Amniotic stem cell (primary cell): ENCODE measurements at regions not wholly inside any gene's neighbourhood (a gene's known extent, or its start where the extent isn't known, plus 50 kb on each side); places are given as distances from the start of the nearest gene placed in this dataset.

Source experiments
- DNase-seq: peaks from one replicate; lab custom pipeline; 2025; lab: John Stamatoyannopoulos, UW

DNA sequence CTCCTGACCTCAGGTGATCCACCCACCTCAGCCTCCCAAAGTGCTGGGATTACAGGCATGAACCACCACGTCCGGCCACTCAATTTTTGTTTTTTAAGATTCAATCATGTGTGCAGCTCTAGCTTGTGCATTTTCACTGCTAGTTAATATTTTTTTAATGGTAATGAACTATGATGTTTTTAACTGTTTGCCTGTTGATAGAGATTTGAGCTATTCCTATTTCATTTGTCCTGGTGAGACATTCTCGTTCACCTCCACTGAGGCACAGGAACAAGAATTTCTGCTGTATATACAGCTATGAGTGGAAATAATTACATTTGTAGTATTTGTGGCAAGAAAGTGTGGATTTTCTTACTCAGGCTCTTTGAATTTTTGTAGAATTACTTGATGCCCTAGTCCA lies 137.7 kb upstream of the MYOCD start:
- no peak for DNase-seq

DNA sequence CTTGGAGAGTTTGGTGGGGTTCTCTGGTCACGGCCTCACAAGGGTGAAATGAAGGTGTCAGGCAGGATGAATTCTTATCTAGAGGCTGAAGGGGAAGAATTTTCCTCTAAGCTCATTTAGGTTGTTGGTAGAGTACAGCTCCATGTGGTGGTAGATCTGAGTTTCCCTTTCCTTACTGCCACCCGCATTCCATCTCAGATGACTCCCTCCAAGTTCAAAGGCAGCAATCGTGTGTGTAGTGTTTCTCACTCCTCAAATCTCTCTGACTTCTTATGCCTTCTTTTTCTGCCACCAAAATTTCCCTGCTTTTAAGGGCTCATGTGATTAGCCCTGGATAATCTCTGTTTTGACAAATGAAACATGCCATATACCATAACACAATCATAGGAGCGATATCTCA lies 135.5 kb upstream of the MYOCD start:
- no peak for DNase-seq

DNA sequence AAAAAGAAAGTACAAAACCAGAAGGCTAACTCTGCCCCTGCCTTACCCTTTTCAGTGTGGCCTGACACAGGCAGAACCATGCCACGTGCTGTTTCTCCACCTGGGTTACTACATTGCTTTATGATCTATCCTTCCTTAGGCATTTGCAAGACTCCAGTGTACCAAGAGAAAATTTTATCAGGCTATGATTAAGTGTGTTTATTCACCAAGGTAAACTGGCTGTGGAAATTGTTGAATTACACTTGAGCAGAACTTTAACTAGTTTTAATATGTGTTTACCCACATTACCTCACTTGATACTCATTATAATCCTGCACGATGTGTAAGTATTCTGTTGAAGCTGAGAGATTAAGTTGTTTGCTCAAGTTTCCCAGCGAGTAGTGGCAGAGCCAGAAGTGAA lies 129.7 kb upstream of the MYOCD start:
- DNase-seq: no peak

DNA sequence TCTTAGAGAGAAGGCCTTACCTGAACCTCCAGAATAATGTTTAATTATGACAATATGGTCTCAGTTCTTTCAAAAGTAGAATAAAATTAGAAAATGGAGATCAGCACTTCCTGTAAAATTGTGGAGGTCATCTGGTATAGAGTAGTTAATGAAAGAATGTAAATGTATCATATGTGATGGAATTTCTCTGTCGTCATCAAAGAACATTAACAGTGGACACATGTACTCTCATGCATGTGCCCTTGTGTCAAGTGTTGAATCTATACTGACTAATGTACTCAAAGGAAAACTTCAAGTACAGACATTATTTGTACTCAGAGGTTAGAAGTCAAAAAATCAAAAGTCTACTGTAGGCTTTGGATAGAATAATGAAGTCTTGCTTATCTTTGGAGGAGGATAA lies 129.2 kb upstream of the MYOCD start:
- DNase-seq: no peak

DNA sequence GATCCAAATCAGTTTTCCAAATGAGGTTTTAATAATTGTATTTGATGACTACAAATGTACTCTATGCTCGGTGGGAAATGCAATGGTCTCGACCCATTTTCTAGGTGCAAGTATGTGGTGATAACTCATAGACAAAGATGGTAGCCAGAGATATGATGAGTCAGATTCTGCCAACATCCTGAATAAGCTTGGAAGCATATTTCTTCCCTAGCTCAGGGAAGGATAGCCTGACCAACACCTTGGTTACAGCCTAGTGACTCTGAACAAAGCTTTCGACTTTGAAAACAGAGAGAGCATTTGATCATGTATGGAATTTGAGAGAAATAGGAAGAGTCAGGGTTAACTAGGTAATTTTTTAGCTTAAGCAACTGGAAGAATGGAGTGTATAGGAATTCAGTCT lies 128.3 kb upstream of the MYOCD start:
- no peak for DNase-seq

DNA sequence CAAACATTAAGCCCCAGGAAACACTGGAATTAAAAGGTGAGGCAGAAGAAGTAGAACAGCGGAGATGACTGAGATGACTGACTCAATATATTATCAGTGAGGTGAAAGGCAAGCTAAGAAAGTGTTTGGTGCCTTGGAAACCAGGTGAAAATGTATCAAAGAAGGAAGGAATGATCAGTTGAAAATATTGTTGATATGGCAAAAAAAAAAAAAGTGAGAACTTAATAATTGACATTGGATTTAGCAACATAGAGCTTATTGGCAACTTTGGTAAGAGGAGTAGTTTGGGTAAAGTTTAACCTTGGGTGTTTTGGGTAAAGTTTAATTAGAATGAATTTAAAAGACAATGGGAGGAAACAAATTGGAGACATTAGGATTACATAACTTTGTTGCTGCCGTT lies 127.7 kb upstream of the MYOCD start:
- no peak for DNase-seq

DNA sequence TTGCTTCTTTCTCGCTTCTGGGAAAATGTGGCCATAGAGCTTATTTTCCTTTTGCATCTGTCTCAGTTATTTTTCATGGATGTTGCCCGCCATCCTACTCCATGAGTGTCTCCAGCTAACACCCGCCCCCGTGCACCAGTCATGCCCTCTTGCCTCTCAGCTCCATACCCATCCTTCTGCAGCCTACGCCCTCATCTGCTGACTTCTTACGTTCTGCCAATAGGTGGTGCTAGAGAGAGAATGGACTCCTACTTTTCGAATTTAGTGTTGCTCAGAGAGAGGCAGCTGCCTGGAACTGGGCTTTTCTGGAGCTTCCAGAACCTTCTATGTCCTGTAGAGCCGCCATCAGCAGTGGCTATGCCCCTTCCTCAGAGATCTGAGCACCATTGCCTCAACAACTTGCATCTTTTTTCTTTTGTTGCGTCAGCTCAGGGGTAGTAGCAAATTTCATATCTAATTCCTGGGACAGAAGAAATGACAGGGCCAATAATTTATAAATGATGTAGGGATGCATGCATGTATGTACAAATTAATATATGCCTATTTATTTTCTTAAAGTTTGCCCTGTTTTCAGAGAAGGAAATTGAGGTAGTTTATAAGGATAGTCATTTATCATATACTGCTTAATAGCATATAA lies 119.7 kb upstream of the MYOCD start:
- DNase-seq: peak; percentile 21

DNA sequence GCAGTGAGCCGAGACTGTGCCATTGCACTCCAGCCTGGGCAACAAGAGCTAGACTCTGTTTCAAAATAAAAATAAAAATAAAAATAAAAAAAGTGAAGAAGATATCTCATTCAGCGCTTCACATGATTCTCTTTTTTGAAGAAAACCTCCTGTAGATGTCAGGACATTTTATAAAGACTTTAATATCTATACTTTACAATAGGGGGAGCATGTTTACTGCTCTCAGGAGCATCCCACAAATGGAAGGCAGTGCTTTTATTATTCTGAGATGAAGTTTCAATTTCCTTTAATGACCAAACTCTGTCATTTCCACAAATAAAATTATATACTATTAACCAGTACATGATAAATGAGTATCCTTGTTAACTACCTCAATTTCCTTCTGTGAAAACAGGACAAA lies 118.7 kb upstream of the MYOCD start:
- DNase-seq: no peak

DNA sequence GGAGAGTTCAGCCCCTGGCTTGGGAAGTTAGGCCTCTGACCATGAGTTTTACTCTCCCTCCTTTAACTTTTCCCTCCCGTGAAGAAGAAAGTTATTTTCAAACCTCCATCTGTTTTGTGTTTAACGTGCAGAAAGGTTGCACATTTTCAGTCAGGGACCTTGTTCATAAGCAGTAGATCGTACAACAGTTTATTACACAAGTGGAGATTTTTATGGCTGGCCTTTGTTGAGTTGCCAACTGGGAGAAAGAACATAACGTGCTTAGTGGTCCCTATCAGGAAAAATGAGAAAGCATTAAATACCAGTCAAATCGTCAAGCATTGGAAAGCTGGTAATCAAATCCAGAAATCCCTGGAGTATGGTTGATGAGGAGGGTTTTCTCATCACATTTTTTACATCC lies 117.9 kb upstream of the MYOCD start:
- DNase-seq: no peak

DNA sequence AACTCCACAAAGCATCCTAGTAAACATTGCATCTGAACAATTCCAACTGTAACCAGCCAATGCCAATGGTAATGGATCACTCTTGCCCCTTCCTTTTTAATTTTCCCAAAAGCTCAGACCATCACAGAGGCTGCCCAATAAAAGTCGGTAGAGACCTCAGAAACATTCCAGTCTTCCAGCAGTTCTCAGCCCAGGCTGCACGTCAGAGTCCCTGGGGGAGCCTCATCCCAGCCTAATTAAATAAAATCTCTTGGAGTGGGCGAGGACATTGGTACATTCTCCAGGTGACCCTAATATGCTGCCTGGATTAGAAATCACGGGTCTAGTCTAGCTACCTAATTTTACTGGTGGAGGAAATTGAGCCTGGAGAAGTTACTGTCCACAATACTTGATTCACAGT lies 117.1 kb upstream of the MYOCD start:
- DNase-seq: no peak

DNA sequence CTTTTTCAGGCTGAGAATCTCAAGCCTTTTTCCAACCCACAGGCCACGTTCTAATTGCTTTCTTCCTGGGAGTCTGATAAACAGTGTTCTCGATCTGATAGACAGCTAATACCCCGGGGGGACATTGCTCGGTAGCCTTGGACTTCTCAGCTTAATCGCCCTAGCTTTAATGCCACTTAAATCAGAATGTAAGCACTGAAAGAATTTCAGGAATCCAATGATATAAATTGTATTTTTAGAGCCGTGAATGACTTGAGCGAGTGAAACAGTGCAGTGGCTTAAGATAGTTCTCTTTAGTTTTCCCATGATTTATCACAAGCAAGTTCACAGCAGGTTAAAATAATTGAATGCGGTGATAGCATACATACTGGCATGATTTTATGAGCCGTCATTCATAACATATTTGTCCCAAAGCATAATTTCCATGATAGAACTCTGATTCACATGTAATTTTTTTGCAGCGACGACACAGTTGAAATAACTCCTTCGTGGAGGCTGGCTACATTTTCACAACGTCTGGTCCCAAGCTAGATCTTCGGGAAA lies 116.1 kb upstream of the MYOCD start:
- DNase-seq: peak; percentile 61

DNA sequence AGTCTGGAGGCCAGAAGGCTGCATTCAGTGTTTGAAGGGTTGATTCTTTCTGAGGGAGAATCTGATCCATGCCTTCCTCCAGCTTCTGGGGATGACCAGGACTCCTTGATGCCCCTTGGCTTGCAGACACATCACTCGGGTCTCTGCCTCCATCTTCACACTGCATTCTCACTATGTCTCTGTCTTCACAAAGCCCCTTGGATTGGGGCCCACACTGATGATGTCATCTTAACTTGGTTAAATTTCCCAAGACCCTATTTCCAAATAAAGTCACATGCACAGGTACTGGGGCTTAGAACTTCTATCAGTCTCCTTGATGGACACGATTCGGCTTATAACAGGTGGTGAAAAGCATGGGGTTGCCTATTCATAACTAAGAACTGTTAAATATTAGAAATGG lies 112.1 kb upstream of the MYOCD start:
- DNase-seq: no peak

DNA sequence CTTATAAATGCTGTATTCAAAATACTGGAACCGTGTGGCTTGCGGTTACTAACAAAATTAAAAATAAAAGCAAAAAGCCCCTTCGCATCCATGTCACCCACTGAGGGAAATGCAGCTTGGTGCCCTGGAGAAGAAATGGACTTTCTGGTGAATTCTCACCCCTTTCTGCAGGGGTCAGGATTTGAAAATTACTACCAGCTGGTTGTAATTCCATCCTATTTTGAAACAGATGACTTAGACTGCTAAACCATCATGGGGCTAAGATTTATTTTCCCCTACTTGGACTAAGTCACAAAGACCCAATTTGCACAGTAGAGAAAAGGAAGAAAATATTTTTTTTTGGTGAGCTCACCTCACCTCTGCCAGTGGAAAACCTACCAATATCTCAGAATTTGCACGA lies 111.4 kb upstream of the MYOCD start:
- no peak for DNase-seq

DNA sequence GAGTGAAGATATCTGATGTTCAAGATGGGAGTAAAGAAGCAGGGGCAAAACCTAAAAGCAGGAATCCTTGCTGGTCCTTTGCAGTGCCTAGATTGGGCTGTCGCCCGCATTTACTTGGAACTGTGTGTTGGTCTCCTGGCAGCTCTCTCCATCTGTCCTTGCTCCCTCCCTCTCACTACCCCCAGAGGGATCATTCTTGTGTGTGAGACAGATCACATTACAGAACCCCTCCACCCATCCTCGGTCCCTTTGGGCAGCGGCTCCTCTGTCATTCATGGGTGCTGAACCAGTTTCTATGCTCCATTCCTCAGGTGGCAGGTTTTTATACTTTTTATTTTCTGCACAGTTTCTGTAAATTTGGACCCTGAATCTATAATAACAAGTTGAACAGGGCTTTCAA lies 99.4 kb upstream of the MYOCD start:
- DNase-seq: no peak

DNA sequence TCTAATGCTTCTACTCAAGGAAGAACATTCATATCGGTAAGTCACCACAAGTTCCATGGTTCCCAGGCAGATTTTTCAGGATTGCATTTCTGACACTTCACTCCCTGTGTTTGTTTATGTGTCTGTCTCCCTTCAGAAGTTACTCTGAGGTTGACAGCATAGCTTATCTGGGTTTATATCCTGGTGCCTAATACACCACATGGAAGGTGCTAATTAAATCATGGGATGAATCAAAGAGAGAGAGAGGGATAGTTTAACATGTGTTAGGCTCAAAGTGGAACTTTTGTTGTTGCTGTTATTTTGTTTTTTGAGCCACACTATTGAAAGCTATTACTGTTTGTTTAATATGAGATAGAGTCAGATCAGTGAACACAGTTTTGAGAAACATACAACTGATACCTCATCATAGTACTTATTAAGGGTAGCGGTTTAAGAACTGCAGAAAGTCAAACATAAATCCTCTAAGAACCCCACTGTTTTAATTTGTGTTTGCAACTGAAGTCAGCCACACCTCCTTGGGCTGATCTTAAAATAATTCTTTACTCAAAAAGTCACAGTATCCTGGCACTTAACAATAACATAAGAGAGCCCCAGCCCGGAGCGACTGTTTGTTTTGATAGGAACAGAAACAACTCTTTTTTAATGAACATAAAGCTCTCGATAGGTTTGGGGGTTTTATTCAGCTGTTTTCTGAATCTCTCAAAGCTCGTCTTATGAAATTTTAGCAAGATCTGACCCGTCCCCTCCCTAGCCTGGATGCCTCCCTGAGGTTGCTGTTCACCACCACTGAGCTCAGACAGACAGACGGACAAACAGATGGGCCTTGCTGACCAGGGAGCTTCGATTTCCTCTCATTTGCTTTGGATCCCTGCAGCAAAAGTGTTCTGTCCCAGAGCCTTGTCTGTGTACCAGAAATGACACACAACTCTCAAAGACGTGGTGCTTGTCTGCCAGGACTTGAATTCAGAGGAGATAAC lies 98.3 kb upstream of the MYOCD start:
- DNase-seq: no peak

DNA sequence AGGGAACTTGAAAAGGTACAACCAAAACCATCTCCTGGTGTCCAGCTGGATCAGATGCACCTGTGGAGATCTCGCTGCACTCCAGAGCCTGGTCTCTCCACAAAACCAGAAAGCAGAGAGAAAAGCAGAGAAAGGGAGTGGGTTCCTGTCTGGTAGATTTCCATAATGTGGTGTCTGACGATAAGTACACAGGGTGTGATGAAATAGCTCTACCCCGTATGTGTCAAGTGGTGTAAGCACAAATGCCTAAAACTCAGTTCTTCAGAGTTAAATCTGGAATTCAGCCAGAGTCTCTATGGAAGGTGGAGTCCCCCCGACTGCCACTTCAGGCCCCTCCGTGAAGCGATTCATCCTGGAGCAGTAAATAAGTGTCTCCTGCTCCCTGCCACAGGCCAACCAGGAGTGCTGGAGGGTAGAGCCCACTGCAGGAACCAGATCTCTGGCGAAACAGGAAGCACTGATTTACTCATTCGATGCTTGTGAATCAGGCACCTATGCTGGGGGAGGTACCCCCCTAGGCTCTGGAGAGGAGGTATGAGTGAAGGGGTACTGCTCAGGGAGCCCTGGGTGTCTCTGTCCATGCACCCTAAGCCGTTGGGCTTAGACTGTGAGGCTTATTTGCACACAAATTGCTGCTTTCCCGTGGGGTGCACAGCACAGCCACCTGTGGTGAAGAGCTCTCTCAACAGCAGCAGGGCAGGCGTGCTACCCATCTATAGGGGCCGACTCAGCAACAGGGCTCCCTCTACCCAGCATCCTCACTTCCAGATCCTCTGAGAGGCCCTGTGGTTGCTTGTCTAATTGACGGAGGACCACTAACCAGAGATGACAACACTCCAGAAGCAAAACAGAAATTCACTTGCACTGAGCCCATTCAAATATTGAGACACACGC lies 97.1 kb upstream of the MYOCD start:
- DNase-seq: no peak

DNA sequence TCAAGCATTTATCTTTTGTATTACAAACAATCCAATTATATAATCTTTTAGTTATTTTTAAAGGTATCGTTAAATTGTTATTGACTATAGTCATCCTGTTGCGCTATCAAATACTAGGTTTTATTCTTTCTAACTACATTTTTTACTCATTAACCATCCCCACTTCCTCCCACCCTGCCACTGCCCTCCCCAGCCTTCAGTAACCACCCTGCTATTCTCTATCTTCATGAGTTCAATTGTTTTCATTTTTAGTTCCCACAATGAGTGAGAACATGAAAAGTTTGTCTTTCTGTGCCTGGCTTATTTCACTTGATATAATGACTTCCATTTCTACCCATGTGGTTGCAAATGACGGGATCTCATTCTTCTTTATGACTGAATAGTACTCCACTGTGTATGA lies 94.1 kb upstream of the MYOCD start:
- DNase-seq: no peak

DNA sequence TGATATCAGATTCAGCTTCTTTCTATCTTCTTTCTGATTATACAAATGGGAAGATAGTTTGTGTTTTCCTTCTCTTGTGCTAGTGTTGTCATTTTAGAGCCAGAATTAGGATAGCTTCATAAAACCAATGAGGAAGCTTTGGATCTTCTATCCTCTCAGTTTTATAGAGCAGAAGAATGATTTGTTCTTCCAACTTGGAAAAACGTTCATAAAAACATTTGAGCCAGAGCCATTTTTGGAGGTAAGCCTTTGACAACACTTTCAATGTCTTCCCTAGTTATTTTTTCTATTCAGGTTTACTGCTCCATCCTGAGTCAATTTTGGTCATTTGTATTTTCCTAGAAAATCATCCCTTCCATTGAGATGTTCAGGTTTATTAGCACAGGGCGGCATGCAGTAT lies 91.2 kb upstream of the MYOCD start:
- no peak for DNase-seq

DNA sequence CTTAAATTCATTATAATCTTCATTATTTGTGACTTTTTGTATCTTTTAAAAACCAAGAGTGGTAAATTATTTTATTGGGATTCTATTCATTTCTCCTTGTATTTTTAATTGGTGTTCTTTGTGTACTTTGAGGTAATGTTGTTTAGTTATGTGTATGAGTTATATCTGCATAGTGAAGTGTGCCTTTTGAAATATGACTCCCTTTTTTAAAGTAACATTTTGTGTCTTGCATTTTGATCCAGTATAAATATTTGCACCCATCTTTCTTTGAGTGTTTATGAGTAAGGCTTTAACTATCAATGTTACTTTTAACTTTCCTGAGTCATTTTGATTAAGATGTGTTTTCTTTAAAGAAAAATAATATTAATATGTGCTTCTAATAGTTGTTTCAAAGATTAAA lies 90.0 kb upstream of the MYOCD start:
- no peak for DNase-seq

DNA sequence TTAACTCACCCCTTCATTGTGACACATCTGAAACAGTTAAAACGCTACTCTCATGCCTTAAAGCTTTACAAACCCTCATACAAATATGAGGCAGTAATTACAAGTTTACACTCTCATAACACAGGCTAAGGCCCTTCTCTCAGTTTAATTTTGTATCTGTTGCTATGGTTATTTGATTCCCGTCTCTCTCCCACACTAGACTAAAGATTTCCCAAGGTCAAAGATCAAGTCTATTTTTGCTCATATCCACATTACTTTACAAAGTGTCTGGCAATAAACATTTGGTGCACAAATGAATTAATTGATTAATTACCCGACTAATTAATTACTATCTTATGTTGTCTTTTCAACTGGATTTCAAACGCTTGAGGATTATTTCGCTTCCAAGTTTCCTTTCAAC lies 86.4 kb upstream of the MYOCD start:
- no peak for DNase-seq

DNA sequence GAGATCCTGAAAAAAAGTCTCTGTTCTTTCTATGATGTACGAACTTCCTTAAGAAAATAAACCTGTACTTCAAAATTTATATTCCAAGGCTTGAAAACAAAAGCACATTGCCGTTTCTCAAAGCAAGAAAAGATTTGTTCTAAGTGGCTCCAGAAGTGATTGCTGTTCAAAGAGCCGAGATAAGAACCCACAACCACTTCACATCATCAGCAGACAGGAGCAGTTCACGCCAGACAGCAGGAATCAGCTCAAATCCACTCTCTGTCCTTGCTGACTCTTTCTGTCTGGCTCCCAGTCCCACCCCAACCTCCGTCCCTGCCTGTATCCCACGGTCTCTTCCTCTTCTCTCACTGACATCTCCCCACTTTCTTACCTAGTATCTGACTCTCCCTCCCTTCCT lies 85.0 kb upstream of the MYOCD start:
- DNase-seq: no peak

DNA sequence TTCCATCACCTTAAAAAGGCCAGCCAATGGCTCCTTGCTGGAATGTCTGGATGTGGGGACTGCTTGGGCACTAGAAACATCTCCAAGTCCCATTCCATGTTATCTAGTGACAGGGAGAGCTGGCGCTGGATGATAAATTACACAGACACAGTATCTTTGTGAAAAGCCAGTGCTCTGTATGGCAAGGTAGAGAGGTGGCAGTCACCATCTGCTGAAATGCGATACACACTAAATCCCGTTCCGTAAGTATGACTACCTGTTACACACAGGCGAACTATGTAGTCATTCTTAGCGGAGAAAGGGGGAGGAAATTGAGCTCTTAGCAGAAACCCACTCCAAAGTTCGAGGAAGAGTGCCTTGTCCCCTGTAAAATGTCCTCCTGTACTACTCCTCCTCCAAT lies 81.0 kb upstream of the MYOCD start:
- DNase-seq: no peak
